AML-193 (cell line): ENCODE measurements at regions not wholly inside any gene's neighbourhood (a gene's known extent, or its start where the extent isn't known, plus 50 kb on each side); places are given as distances from the start of the nearest gene placed in this dataset.

Experiments used
- DNase-seq, 2 experiments: peaks; one replicate each; lab custom pipeline; 2025; lab: John Stamatoyannopoulos, UW

- no peak for DNase-seq
These were observed 2312.6 kb downstream of the PCDH9 start for GRCh38 chr13:64917566-64917965.

GRCh38 chr13:64912141-64912540 is 2318.0 kb downstream of the PCDH9 start:
- no peak for DNase-seq

DNA sequence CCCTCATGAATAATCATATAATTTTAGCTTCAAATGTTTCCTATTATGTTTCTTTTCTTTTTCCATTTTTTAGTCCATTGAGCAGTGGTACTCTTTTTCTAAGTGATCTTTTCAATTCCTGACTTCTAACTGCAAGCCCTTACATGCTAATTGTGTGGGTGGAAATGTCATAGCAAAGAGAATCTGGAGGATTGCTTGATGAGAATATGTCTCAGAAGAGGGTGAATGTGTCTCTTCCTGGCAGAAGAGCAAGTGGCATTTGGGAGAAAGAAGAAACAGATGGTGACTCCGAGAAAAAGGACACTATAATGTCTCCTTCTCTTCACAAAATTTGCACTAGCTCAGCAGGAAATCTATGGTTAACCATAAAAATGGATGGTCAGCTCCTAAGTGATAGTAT is 2320.0 kb downstream of the PCDH9 start:
- no peak for DNase-seq

GRCh38 chr13:64909184-64909583 is 2321.0 kb downstream of the PCDH9 start:
- DNase-seq, result no peak

- DNase-seq, result no peak
These were observed 2330.1 kb downstream of the PCDH9 start for GRCh38 chr13:64900039-64900438.

DNA sequence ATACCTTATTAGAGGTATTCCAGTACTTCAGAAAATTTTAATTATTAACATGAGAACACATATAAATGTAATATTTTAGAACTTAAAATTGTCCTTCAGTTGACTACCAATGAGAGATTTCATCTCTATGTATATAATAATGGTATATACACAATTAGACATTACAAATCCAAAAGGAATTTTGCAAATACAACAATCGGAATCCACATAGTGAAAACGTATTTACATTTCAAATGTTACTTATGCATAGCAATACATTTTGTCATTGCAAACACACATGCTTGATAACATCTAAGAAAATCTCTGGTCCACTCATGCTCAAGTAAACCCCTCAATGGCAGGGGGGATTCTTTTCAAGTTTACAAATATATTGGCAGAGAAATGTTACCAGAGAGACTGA is 2345.2 kb downstream of the PCDH9 start:
- no peak for DNase-seq

DNA sequence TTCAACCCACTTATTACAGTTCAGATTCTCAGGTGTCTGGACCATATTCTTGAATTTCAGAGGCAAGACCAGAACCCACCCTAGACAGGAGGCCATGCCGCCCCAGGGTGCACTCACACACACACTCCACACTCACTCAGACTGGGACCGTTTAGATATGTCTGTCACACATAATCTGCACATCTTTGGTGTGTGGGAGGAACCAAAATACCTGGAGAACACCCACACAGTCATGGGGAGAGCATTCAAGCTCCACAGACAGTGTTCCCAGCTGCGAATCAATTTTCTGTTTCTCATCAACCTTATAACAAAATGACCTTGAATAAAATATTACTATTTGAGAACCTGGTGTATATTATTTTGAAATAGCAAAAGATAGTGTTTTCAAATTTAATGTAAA is 2353.0 kb downstream of the PCDH9 start:
- DNase-seq, result no peak

DNA sequence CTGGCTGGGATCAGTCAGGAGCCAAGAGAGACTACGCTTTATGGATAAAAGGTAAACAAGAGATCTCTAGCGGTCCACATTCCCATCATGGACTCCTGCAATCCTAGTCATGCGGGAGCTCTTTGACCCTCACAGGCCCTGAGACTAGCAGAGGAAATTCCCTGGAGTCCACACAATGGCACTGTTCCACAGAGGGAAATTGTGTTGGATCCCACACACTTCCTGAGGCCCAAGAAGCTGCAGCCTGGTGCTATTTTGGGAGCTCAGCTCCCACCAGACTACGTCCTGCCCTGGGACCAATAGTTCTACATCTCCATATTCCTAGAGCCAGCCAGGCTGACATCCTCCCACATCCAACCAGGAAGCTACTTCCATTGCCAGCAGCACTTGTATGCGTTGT is 2358.4 kb downstream of the PCDH9 start:
- no peak for DNase-seq

DNA sequence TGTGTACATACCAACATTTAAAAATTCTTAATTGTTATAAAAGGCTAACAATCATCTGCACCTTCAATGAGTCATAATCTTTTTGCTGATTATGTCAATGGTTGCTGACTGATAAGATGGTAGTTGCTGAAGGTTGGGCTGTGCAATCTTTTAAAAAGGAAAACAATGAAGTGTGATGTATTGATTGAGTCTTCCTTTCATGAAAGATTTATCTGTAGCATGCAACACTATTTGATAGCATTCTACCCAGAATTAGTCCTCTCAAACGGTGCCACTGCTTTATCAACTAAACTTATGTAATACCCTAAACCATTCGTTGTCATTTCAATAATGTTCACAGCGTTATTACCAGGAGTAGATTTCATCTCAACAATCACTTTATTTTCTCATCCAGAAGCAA is 2360.6 kb downstream of the PCDH9 start:
- no peak for DNase-seq

- no peak for DNase-seq
These were observed 2362.3 kb downstream of the PCDH9 start for GRCh38 chr13:64867856-64868255.

DNA sequence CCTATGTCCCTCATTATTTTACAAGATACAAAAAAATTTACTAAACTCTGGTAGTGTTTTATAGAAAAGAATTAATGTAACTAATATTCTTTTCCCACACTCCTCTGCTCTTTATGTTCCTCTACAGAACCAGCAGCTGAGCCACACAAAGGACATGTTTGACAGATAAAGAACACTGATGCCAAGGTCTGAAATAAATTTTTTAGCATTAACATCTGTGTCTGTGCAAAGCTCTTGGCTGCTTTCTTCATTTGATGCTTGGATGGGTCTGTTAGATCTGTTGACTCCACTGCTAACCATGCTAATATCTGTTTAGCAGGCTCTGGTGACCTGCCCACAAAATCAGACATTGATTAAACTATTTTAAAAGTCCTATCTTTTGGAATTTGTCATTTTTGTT is 2363.8 kb downstream of the PCDH9 start:
- DNase-seq, result no peak

DNA sequence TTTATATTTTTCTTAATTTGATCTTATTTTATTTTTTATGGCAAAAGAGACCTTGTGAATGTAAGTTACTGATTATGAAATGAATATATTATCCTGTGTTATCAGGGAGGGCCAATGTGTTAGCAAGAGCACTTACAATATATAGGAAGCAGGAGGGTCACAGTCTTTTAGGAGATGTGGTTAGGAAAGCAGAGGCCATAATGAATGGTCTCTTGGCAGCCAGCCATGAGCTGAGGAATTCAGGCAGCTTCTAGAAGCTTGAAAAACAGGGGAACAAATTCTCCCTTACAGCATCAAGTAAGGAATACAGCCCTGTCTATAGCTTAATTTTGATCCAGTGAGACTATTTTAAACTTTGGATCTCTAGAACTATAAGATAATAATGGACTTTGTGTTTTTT is 2374.6 kb downstream of the PCDH9 start:
- DNase-seq, result no peak

DNA sequence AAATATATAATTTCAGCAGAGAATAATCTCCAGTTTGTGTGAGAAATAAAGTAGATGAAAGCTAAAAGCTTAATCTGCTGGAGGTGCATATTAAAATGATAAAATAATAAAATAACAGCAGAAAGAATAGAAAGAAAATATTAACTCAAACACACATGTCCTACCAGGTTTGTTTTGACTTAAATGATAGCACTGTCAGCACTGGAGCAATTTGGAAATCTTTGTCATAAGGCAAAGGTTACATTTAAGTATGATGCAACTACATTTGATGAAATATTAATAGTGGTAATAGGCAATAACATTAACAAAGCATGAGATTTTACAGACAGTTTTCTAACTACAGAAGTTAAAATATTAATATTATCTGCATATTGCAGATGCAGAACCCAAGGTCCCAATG is 2380.1 kb downstream of the PCDH9 start:
- DNase-seq, result no peak

DNA sequence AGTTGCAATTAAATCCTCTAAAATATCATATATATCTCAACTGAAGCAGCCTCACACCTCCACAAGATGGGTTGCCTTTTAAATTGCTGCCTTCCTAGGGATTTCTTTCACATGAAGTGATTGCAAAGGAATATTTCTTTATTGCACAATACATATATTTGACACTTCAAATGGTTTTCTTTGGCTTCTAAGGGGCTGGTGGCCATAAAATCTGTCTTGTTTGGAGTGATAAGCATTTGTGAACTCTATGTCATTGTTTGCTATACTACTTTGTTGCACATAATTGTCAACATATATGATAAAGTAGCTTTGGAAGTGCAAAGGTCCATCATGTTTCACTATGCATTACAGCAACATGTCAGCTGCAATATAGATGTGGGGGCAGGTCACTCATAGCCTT is 2380.9 kb downstream of the PCDH9 start:
- no peak for DNase-seq

- no peak for DNase-seq
These were observed 2382.4 kb downstream of the PCDH9 start for GRCh38 chr13:64847767-64848166.

- DNase-seq, result no peak
These were observed 2385.0 kb downstream of the PCDH9 start for GRCh38 chr13:64845110-64845509.

- DNase-seq, result no peak
These were observed 2411.1 kb downstream of the PCDH9 start for GRCh38 chr13:64819081-64819480.

DNA sequence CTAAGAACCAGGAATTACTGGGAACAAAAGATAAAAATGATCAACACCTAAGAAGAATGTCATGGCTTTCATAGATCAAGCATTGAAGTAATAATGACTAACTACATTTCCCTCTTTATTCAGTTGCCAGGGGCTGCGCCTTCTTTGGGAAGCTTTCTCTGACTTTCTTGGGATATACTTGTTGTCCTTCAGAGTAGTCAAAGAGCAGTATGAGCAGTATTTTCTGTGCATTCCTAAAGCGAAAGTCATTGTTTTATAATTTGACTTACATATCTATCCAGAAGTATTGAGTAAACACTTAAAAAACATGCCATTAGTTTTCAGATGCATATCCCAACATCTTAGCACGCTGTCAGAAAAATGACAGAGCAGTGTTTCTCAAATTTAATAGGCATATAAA is 2412.4 kb downstream of the PCDH9 start:
- no peak for DNase-seq

DNA sequence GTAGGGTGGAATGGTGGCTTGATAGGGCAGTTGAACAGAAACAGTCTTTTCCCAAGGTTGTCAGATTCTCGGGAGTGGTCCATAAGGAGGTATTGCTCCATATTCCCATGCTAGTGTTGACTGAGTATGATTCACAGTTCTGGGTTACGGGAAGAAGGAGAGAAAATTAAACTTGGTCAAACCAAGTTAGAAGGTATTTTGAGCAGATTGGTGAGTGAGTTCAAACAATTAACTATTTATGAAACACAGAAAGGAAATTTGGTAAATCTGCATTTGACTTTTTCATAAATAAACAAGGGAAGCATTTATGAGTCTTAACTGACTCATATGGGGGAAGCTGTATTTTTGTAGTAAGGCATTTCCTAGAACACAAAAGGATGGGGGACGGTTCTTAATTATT is 2419.4 kb downstream of the PCDH9 start:
- no peak for DNase-seq

- no peak for DNase-seq
These were observed 2421.4 kb downstream of the PCDH9 start for GRCh38 chr13:64808704-64809103.

- DNase-seq, result no peak
These were observed 2428.4 kb downstream of the PCDH9 start for GRCh38 chr13:64801768-64802167.

GRCh38 chr13:64798422-64798821 is 2431.7 kb downstream of the PCDH9 start:
- DNase-seq, result no peak

GRCh38 chr13:64793592-64793991 is 2436.5 kb downstream of the PCDH9 start:
- no peak for DNase-seq

- no peak for DNase-seq
These were observed 2437.0 kb downstream of the PCDH9 start for GRCh38 chr13:64793131-64793530.

GRCh38 chr13:64791373-64791772 is 2438.8 kb downstream of the PCDH9 start:
- DNase-seq, result no peak
